ENCODE measurements at regions not wholly inside any gene's neighbourhood (a gene's known extent, or its start where the extent isn't known, plus 50 kb on each side); places are given as distances from the start of the nearest gene placed in this dataset.

DNA sequence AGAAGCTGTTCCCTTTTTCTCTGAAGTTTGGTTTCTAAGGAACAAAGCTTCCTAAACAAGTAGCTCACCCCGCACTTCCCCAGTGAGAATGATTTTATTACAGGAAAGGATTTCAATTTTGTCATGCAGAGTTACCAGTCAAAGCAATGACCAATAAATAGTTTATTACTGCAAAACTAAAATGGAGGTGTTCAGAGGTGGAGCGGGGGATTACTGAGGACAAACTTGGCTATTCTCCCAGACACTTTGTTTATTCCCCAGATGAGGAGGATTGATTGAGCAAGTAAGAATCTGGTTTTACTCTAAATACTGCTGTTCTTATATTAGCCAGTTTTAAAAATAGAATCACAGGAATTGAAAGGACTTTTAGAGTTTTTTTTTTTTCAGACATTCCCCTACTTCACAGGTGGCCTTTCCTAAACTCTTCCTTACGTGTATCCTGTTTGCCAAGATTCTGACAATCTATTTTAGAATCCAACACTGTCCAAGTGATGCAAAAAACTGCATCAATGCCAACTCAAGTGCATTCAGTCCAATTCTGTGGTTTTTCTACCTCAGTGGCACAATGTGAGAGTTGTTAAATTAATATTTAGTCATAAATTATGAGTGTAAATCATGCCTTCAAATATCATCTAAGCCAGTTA is 136.1 kb downstream of the TNFSF18 start:
- TF ChIP-seq, protein P1, sequence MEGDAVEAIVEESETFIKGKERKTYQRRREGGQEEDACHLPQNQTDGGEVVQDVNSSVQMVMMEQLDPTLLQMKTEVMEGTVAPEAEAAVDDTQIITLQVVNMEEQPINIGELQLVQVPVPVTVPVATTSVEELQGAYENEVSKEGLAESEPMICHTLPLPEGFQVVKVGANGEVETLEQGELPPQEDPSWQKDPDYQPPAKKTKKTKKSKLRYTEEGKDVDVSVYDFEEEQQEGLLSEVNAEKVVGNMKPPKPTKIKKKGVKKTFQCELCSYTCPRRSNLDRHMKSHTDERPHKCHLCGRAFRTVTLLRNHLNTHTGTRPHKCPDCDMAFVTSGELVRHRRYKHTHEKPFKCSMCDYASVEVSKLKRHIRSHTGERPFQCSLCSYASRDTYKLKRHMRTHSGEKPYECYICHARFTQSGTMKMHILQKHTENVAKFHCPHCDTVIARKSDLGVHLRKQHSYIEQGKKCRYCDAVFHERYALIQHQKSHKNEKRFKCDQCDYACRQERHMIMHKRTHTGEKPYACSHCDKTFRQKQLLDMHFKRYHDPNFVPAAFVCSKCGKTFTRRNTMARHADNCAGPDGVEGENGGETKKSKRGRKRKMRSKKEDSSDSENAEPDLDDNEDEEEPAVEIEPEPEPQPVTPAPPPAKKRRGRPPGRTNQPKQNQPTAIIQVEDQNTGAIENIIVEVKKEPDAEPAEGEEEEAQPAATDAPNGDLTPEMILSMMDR (conservative IDR thresholded peaks at IDR 0.05): no peak
- no peak for TF ChIP-seq ZFX (IDR thresholded peaks at IDR 0.05)
